Left lung (tissue), 4 donors: ENCODE measurements at regions not wholly inside any gene's neighbourhood (a gene's known extent, or its start where the extent isn't known, plus 50 kb on each side); places are given as distances from the start of the nearest gene placed in this dataset.

Experiments
- ATAC-seq: fragments of 200-7000 bp; cut with Tn5 transposase; one replicate; pipeline ENCODE4 v1.9.1; 2020; ENCODE audit warnings: moderate library complexity
- DNase-seq, 4 donors: peaks; one replicate each; pipeline ENCODE4 v3.0.0-alpha.2; 2013 to 2020
- H3K27ac ChIP-seq, 2 donors: fragments of 200-600 bp; sonication (generic) in 1 of 2; one replicate each; pipeline versions ENCODE4 v1.5.0 to v1.8.0; 2020 to 2021
- H3K27me3 ChIP-seq, 2 donors: fragments of 200-600 bp; sonication (generic) in 1 of 2; one replicate each; pipeline versions ENCODE4 v1.5.0 to v1.8.0; 2020 to 2021
- H3K36me3 ChIP-seq, 2 donors: fragments of 200-600 bp; sonication (generic) in 1 of 2; one replicate each; pipeline versions ENCODE4 v1.5.0 to v1.8.0; 2020 to 2021
- H3K4me1 ChIP-seq, 2 donors: fragments of 200-600 bp; one replicate each; pipeline ENCODE4 v1.8.0; 2021
- H3K4me3 ChIP-seq, 2 donors: fragments of 200-600 bp; sonication (generic) in 1 of 2; one replicate each; pipeline versions ENCODE4 v1.5.0 to v1.8.0; 2020 to 2021; ENCODE audit warnings: mild to moderate bottlenecking in 1 of 2
- H3K9me3 ChIP-seq, 2 donors: fragments of 200-600 bp; sonication (generic) in 1 of 2; one replicate each; pipeline versions ENCODE4 v1.5.0 to v1.8.0; 2020 to 2021
- intact Hi-C, 2 donors: fragments of 100-400 bp; cut with DNase I; formaldehyde crosslinking; loops; one replicate each; pipeline versions ENCODE4 v1.11.2 to v1.14.2; 2022
- TF ChIP-seq, protein P1 (sequence below), 2 donors: fragments of 200-600 bp; sonication (generic) in 1 of 2; IDR thresholded peaks; one replicate each; pipeline versions ENCODE4 v1.5.0 to v1.8.0; 2021; ENCODE audit warnings: antibody characterized with exemption in 2 of 2
- donor health status: DM: no; HTN: yes; CAD: no.
- donor health status: DM: no; HTN: no; CAD: no.

DNA sequence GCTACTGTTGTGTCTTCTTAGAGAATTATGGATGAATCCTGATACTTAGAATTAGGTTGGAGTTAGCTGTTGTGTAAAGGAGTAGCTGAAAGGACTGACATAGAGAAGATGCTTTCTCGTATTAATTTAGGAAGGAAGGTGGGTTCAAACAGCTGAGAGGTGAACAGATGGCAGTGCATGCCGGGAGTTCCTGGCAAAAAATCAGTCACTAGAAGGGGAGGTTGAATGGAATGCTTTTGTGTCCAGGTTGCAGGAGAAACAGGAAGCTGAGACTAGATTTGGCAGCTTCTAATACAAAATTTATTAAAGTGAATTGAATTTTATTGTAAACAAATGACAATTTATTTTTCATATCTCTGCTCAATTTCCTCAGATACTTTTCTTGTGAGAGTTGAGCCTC lies 70.8 kb downstream of the BTG1 start:
- DNase-seq (no peak), ATAC-seq (no peak)
- H3K9me3 ChIP-seq, result no peaks in the 10 kb centered on the region
- no peaks in the 10 kb centered on the region for H3K36me3 ChIP-seq
- H3K4me3 ChIP-seq, result no peak overlapping the region
- peaks cover 0 to 50% of the 10 kb centered on the region in 2 donors for H3K4me1 ChIP-seq
- TF ChIP-seq, protein P1, sequence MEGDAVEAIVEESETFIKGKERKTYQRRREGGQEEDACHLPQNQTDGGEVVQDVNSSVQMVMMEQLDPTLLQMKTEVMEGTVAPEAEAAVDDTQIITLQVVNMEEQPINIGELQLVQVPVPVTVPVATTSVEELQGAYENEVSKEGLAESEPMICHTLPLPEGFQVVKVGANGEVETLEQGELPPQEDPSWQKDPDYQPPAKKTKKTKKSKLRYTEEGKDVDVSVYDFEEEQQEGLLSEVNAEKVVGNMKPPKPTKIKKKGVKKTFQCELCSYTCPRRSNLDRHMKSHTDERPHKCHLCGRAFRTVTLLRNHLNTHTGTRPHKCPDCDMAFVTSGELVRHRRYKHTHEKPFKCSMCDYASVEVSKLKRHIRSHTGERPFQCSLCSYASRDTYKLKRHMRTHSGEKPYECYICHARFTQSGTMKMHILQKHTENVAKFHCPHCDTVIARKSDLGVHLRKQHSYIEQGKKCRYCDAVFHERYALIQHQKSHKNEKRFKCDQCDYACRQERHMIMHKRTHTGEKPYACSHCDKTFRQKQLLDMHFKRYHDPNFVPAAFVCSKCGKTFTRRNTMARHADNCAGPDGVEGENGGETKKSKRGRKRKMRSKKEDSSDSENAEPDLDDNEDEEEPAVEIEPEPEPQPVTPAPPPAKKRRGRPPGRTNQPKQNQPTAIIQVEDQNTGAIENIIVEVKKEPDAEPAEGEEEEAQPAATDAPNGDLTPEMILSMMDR (IDR thresholded peaks at IDR 0.05), result no peak
- peak overlapping the region in 1 of 2 donors; percentile 15 for H3K27ac ChIP-seq
- intact Hi-C loops, result no loop called here
- H3K27me3 ChIP-seq, result no peaks in the 10 kb centered on the region

DNA sequence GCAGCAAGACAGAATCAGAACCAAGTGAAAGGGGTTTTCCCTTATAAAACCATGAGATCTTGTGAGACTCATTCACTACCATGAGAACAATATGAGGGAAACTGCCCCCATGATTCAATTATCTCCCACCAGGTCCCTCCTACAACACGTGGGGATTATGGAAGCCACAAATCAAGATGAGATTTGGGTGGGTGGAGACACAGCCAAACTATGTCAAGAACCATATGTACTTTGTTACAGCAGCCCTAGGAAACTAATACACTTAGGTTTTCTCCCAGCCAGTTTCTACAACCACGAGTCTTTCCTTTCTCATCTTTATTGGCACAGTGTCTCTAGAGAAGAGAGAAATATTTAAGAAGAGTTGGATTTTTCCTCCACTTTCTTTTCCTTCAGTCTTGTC lies 72.6 kb downstream of the BTG1 start:
- no peaks in the 10 kb centered on the region for H3K36me3 ChIP-seq
- TF ChIP-seq, protein P1 (IDR thresholded peaks at IDR 0.05), result no peak
- intact Hi-C loops, result no loop called here
- no peaks in the 10 kb centered on the region for H3K27me3 ChIP-seq
- no peak for DNase-seq
- H3K27ac ChIP-seq, result no peak overlapping the region
- H3K9me3 ChIP-seq, result no peaks in the 10 kb centered on the region
- no peak overlapping the region for H3K4me3 ChIP-seq
- peaks cover 0 to 53% of the 10 kb centered on the region in 2 donors for H3K4me1 ChIP-seq
- no peak for ATAC-seq

DNA sequence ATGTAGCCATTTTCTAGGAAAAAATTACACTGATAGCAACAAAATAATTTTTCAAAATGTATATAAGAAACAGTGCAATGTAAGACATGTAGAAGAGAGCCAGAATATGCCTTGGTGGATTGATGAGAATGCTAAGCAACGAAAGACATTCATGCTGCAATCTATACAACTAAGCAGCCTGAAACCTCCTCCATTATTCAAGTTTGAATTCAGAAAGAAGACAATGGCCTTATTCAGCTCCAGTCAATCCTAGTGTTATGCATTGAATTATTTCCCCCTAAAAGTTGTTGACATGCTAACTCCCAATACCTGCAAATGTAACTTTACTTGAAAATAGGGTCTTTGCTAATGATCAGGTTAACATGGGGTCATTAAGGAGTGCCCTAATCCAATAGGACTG lies 73.5 kb downstream of the BTG1 start:
- H3K9me3 ChIP-seq, result no peaks in the 10 kb centered on the region
- H3K27me3 ChIP-seq, result no peaks in the 10 kb centered on the region
- TF ChIP-seq, protein P1 (IDR thresholded peaks at IDR 0.05), result no peak
- no peak overlapping the region for H3K27ac ChIP-seq
- intact Hi-C loops, result no loop called here
- peaks cover 0 to 43% of the 10 kb centered on the region in 2 donors for H3K4me1 ChIP-seq
- DNase-seq, result no peak
- no peak overlapping the region for H3K4me3 ChIP-seq
- no peak for ATAC-seq
- H3K36me3 ChIP-seq, result no peaks in the 10 kb centered on the region

DNA sequence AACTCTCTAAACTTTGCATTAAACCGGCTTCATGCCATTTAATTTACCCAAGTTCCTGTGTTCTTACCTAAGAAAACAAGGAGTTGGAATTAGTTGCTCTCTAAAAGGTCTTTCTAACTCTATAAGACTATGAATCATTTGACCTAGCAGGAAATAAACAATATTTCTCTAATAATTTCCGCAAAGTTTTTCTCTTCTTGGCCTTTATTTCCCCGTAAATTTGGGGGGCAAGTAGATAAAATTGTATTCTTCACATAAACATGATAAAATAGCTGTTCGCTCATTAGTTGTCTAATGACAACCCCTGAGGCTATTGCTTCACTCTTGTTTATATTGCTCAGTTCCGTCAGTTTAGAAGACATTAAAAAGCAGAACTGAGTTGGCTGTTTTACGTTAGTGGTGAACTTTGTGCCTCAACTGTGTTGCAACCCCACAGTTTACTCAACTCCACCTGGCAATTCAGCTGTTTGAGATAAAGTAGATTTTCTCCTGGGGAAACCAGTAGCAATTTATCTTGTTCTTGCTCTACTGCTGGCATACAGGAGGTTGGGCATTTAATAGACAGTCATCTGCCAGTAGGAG lies 74.7 kb downstream of the BTG1 start:
- DNase-seq (peak in 1 of 4 donors; percentile 73), ATAC-seq (peak; percentile 63)
- intact Hi-C loops, result no loop called here
- no peaks in the 10 kb centered on the region for H3K9me3 ChIP-seq
- TF ChIP-seq, protein P1 (IDR thresholded peaks at IDR 0.05), result no peak
- peak overlapping the region; percentile 5 to 60 for H3K27ac ChIP-seq
- no peaks in the 10 kb centered on the region for H3K36me3 ChIP-seq
- peaks cover 0 to 35% of the 10 kb centered on the region in 2 donors for H3K4me1 ChIP-seq
- no peaks in the 10 kb centered on the region for H3K27me3 ChIP-seq
- H3K4me3 ChIP-seq, result no peak overlapping the region

DNA sequence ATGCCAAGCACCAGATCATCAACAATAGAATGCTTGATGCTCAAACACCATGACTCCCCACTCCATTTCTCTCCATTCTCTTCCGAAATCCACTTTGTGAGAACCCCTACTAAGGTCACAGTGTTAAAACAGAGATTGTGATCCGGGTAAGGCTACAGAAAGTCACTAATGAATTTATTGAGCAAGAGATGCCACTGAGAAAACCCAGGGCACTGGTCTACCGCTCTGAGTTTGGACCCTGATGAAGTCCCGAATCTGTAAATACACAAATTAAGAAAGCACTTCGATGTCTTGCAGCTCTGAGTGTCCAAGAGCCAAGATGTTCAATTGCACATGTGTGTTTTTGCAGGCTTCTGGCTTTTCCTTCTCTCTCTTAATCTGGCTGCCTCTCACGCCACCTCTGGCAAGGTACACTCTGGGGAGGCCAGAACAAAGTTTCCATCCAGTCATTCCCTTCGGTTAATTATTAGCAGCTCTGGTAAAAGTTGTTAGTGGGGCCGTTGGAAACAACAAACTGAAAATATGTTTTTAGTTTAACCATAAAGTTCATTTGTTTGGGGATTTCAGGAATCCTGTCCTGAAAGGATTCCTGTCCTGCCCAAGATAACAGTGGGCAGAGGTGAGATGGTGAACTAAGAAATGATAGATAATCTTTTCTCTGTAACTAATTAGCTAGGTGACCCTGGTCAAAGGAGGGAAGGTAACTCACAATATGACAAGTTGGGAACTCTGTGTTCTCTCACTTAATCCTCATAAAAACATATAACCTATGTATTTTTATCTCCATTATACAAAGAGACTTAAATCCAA lies 75.4 kb downstream of the BTG1 start:
- Histone ChIP-seq H3K36me3 (no peaks in the 10 kb centered on the region), H3K4me1 (peaks cover 0 to 34% of the 10 kb centered on the region in 2 donors), H3K4me3 (no peak overlapping the region), H3K27ac (peak overlapping the region in 1 of 2 donors; percentile 60), H3K27me3 (no peaks in the 10 kb centered on the region), H3K9me3 (no peaks in the 10 kb centered on the region)
- intact Hi-C loops, result no loop called here
- TF ChIP-seq, protein P1 (IDR thresholded peaks at IDR 0.05), result no peak
- DNase-seq (no peak), ATAC-seq (peak; percentile 72)
